GM19351 (cell line): ENCODE measurements at regions not wholly inside any gene's neighbourhood (a gene's known extent, or its start where the extent isn't known, plus 50 kb on each side); places are given as distances from the start of the nearest gene placed in this dataset.
"Not testable (repeated sequence)": the region's sequence is repeated elsewhere in the genome, so short reads cannot be mapped to it uniquely, and the experiment has no call there.

ENCODE experiments used
- ATAC-seq: cut with Tn5 transposase; IDR thresholded peaks from one replicate; pipeline ENCODE4 v1.9.1; 2021; ENCODE audit warnings: mild to moderate bottlenecking, moderate library complexity; ENCODE audit not compliant: unreplicated experiment

GRCh38 chr10:53664282-53665019, 891.9 kb upstream of the MBL2 start:
- ATAC-seq: no peak

- no peak for ATAC-seq
Observed at GRCh38 chr10:53650794-53651193, 878.2 kb upstream of the MBL2 start.

GRCh38 chr10:53647221-53647620, 874.6 kb upstream of the MBL2 start:
- not testable (repeated sequence) for ATAC-seq

- ATAC-seq: no peak
Observed at GRCh38 chr10:53646525-53646924, 873.9 kb upstream of the MBL2 start.

- no peak for ATAC-seq
Observed at GRCh38 chr10:53645951-53646350, 873.4 kb upstream of the MBL2 start.

- no peak for ATAC-seq
Observed at GRCh38 chr10:53638006-53638405, 865.4 kb upstream of the MBL2 start.

GRCh38 chr10:53624722-53625121, 852.1 kb upstream of the MBL2 start:
- no peak for ATAC-seq

GRCh38 chr10:53622201-53622600, 849.6 kb upstream of the MBL2 start:
- ATAC-seq: no peak

- no peak for ATAC-seq
Observed at GRCh38 chr10:53619671-53620070, 847.1 kb upstream of the MBL2 start.

GRCh38 chr10:53607691-53608090, 835.1 kb upstream of the MBL2 start:
- ATAC-seq: no peak

- no peak for ATAC-seq
Observed at GRCh38 chr10:53606981-53607380, 834.4 kb upstream of the MBL2 start.

- ATAC-seq: peak; percentile 90
Observed at GRCh38 chr10:53601260-53601875, 828.8 kb upstream of the MBL2 start.

GRCh38 chr10:53598914-53599313, 826.3 kb upstream of the MBL2 start:
- ATAC-seq: no peak

GRCh38 chr10:53597835-53598251, 825.3 kb upstream of the MBL2 start:
- ATAC-seq: no peak

- no peak for ATAC-seq
Observed at GRCh38 chr10:53580465-53580864, 807.9 kb upstream of the MBL2 start.

- ATAC-seq: no peak
Observed at GRCh38 chr10:53579773-53580172, 807.2 kb upstream of the MBL2 start.

- ATAC-seq: no peak
Observed at GRCh38 chr10:53574024-53574423, 801.4 kb upstream of the MBL2 start.

GRCh38 chr10:53573498-53573897, 800.9 kb upstream of the MBL2 start:
- ATAC-seq: no peak

- no peak for ATAC-seq
Observed at GRCh38 chr10:53572799-53573198, 800.2 kb upstream of the MBL2 start.

GRCh38 chr10:53570221-53570620, 797.6 kb upstream of the MBL2 start:
- no peak for ATAC-seq

GRCh38 chr10:53569455-53569854, 796.9 kb upstream of the MBL2 start:
- ATAC-seq: no peak

GRCh38 chr10:53548664-53549063, 776.1 kb upstream of the MBL2 start:
- ATAC-seq: no peak

- no peak for ATAC-seq
Observed at GRCh38 chr10:53547364-53547763, 774.8 kb upstream of the MBL2 start.
